ENCODE measurements at regions not wholly inside any gene's neighbourhood (a gene's known extent, or its start where the extent isn't known, plus 50 kb on each side); places are given as distances from the start of the nearest gene placed in this dataset.

DNA sequence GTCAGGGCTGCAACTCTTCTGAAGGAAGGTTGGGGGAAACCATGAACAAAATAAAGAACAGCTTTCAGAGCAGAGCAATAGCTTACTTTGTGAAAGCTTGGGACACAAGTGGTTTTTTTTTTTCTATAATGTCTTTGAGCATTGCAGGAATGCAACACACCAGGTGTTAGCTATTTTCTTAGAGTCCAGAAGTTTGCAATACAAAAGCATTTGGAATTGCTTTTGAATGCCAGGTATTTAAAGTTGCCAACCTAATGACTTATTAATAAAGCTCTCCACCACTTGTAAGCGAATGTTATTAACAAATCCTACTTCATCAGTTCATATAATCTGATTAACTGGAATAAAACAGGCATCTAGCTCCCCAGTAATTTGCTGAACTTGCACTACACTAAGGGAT, 172.6 kb downstream of the NUFIP1 start (continued):
- TF ChIP-seq JUN (IDR thresholded peaks at IDR 0.05; ENCODE audit: low read depth, low read length) (no peak), SP2 (IDR thresholded peaks at IDR 0.05; ENCODE audit: low read length) (no peak)
